SK-N-SH treated with all-trans-retinoic acid at 6 μM for 48 hours (cell line): ENCODE measurements at regions not wholly inside any gene's neighbourhood (a gene's known extent, or its start where the extent isn't known, plus 50 kb on each side); places are given as distances from the start of the nearest gene placed in this dataset.

Experiments used
- ATAC-seq: fragments of 200-7000 bp; cut with Tn5 transposase; 3 replicates; pipeline ENCODE4 v1.9.1; 2020; ENCODE audit warnings: mild to moderate bottlenecking, moderate library complexity
- ARNTL ChIP-seq: fragments of 450-650 bp; formaldehyde crosslinking; IDR thresholded peaks from 2 replicates; pipeline ENCODE4 v1.5.0; 2020; ENCODE audit warnings: low read depth, mild to moderate bottlenecking, moderate library complexity, borderline replicate concordance
- BACH2 ChIP-seq: fragments of 250-450 bp; sonication (Bioruptor Pico); IDR thresholded peaks from 2 replicates; pipeline ENCODE4 v1.9.0; 2021; ENCODE audit warnings: mild to moderate bottlenecking, borderline replicate concordance
- CREB5 ChIP-seq: fragments of 250-450 bp; sonication (Bioruptor Pico); IDR thresholded peaks from 2 replicates; pipeline ENCODE4 v1.5.1; 2020; ENCODE audit warnings: low read depth, mild to moderate bottlenecking, moderate library complexity
- CSDC2 ChIP-seq: fragments of 250-450 bp; sonication (Bioruptor Pico); IDR thresholded peaks from 2 replicates; pipeline ENCODE4 v1.5.0; 2020; ENCODE audit warnings: mild to moderate bottlenecking, moderate library complexity
- CSRNP3 ChIP-seq: fragments of 250-450 bp; sonication (Bioruptor Pico); IDR thresholded peaks from 2 replicates; pipeline ENCODE4 v1.5.1; 2021; ENCODE audit warnings: mild to moderate bottlenecking, moderate library complexity
- ESRRG ChIP-seq: fragments of 250-450 bp; sonication (Bioruptor Pico); IDR thresholded peaks from 2 replicates; pipeline ENCODE4 v1.6.1; 2021; ENCODE audit warnings: mild to moderate bottlenecking
- GLIS3 ChIP-seq: fragments of 250-450 bp; sonication (Bioruptor Pico); IDR thresholded peaks from 2 replicates; pipeline ENCODE4 v1.5.0; 2020; ENCODE audit warnings: mild to moderate bottlenecking, moderate library complexity
- ISL1 ChIP-seq: fragments of 250-450 bp; sonication (Bioruptor Pico); IDR thresholded peaks from 2 replicates; pipeline ENCODE4 v2.1.2; 2022; ENCODE audit warnings: mild to moderate bottlenecking, moderate library complexity
- OSR1 ChIP-seq: fragments of 250-450 bp; sonication (Bioruptor Pico); IDR thresholded peaks from 2 replicates; pipeline ENCODE4 v1.8.0; 2022; ENCODE audit warnings: moderate library complexity, mild to moderate bottlenecking, inconsistent platforms
- POU6F1 ChIP-seq: fragments of 250-450 bp; sonication (Bioruptor Pico); IDR thresholded peaks from 2 replicates; pipeline ENCODE4 v1.8.0; 2021; ENCODE audit warnings: low read depth, mild to moderate bottlenecking, moderate library complexity, borderline replicate concordance
- RARB ChIP-seq: fragments of 250-450 bp; sonication (Bioruptor Pico); IDR thresholded peaks from 2 replicates; pipeline ENCODE4 v1.8.0; 2021; ENCODE audit warnings: mild to moderate bottlenecking, moderate library complexity
- SNAI2 ChIP-seq: fragments of 250-450 bp; sonication (Bioruptor Pico); IDR thresholded peaks from 2 replicates; pipeline ENCODE4 v1.5.0; 2020; ENCODE audit warnings: mild to moderate bottlenecking, moderate library complexity
- TCF4 ChIP-seq: fragments of 250-450 bp; sonication (Bioruptor Pico); IDR thresholded peaks from 2 replicates; pipeline ENCODE4 v1.8.0; 2021; ENCODE audit warnings: mild to moderate bottlenecking, moderate library complexity, borderline replicate concordance
- TOX ChIP-seq: fragments of 250-450 bp; sonication (Bioruptor Pico); IDR thresholded peaks from 2 replicates; pipeline ENCODE4 v1.8.0; 2021; ENCODE audit warnings: mild to moderate bottlenecking, moderate library complexity, borderline replicate concordance
- TSHZ2 ChIP-seq: fragments of 250-450 bp; sonication (Bioruptor Pico); IDR thresholded peaks from 2 replicates; pipeline ENCODE4 v1.5.0; 2020; ENCODE audit warnings: mild to moderate bottlenecking, moderate library complexity
- ZFP3 ChIP-seq: fragments of 250-450 bp; sonication (Bioruptor Pico); IDR thresholded peaks from 2 replicates; pipeline ENCODE4 v1.5.0; 2020; ENCODE audit warnings: mild to moderate bottlenecking, moderate library complexity
- ZFP30 ChIP-seq: fragments of 450-650 bp; formaldehyde crosslinking; IDR thresholded peaks from 2 replicates; pipeline ENCODE4 v1.5.0; 2022; ENCODE audit warnings: mild to moderate bottlenecking, moderate library complexity
- ZNF565 ChIP-seq: fragments of 450-650 bp; formaldehyde crosslinking; conservative IDR thresholded peaks from 2 replicates; pipeline ENCODE4 v1.5.0; 2020; ENCODE audit warnings: low read depth, mild to moderate bottlenecking, moderate library complexity
- ZNF70 ChIP-seq: fragments of 450-650 bp; formaldehyde crosslinking; IDR thresholded peaks from 2 replicates; pipeline ENCODE4 v1.5.0; 2020; ENCODE audit warnings: mild to moderate bottlenecking, moderate library complexity
- ZNF8 ChIP-seq: fragments of 450-650 bp; formaldehyde crosslinking; IDR thresholded peaks from 2 replicates; pipeline ENCODE4 v1.5.0; 2020; ENCODE audit warnings: mild to moderate bottlenecking, moderate library complexity

GRCh38 chr3:139735191-139735590 is 57.4 kb upstream of the NMNAT3 start:
- TF ChIP-seq BACH2 (CRISPR knock-in tag) (no peak), TCF4 (CRISPR knock-in tag) (no peak), ARNTL (CRISPR knock-in tag) (no peak), SNAI2 (CRISPR knock-in tag) (no peak), RARB (CRISPR knock-in tag) (no peak), TSHZ2 (CRISPR knock-in tag) (no peak), ISL1 (CRISPR knock-in tag) (no peak), ZFP3 (CRISPR knock-in tag) (no peak), CSDC2 (CRISPR knock-in tag) (no peak), OSR1 (CRISPR knock-in tag) (no peak), CSRNP3 (CRISPR knock-in tag) (no peak), ZNF70 (CRISPR knock-in tag) (no peak), TOX (CRISPR knock-in tag) (no peak), ZNF8 (CRISPR knock-in tag) (no peak), ZFP30 (CRISPR knock-in tag) (no peak)
- ATAC-seq: no peak

- TF ChIP-seq BACH2 (CRISPR knock-in tag) (no peak), TCF4 (CRISPR knock-in tag) (no peak)
- no peak for ATAC-seq
These were observed 55.0 kb upstream of the NMNAT3 start for GRCh38 chr3:139732729-139733128.

- no peak for TF ChIP-seq CREB5 (CRISPR knock-in tag)
- TF ChIP-seq ESRRG (CRISPR knock-in tag): no peak
- no peak for TF ChIP-seq ZFP3 (CRISPR knock-in tag)
- no peak for TF ChIP-seq ZNF565 (CRISPR knock-in tag)
- TF ChIP-seq TSHZ2 (CRISPR knock-in tag): no peak
- TF ChIP-seq ZFP30 (CRISPR knock-in tag): no peak
- TF ChIP-seq ZNF70 (CRISPR knock-in tag): no peak
- no peak for TF ChIP-seq ZNF8 (CRISPR knock-in tag)
- no peak for TF ChIP-seq CSRNP3 (CRISPR knock-in tag)
- TF ChIP-seq OSR1 (CRISPR knock-in tag): no peak
- TF ChIP-seq POU6F1 (CRISPR knock-in tag): no peak
- no peak for TF ChIP-seq ISL1 (CRISPR knock-in tag)
- TF ChIP-seq SNAI2 (CRISPR knock-in tag): no peak
- TF ChIP-seq TCF4 (CRISPR knock-in tag): no peak
- TF ChIP-seq RARB (CRISPR knock-in tag): no peak
- TF ChIP-seq GLIS3 (CRISPR knock-in tag): no peak
- ATAC-seq: no peak
These were observed 51.5 kb upstream of the NMNAT3 start for GRCh38 chr3:139729300-139729699.
